GM21447 (cell line): ENCODE measurements at regions not wholly inside any gene's neighbourhood (a gene's known extent, or its start where the extent isn't known, plus 50 kb on each side); places are given as distances from the start of the nearest gene placed in this dataset.
A peak's percentile ranks its signal among the peaks of the same experiment; 100 is the strongest.

Experiments
- ATAC-seq: cut with Tn5 transposase; IDR thresholded peaks from one replicate; pipeline ENCODE4 v1.9.1; 2021; ENCODE audit not compliant: unreplicated experiment

DNA sequence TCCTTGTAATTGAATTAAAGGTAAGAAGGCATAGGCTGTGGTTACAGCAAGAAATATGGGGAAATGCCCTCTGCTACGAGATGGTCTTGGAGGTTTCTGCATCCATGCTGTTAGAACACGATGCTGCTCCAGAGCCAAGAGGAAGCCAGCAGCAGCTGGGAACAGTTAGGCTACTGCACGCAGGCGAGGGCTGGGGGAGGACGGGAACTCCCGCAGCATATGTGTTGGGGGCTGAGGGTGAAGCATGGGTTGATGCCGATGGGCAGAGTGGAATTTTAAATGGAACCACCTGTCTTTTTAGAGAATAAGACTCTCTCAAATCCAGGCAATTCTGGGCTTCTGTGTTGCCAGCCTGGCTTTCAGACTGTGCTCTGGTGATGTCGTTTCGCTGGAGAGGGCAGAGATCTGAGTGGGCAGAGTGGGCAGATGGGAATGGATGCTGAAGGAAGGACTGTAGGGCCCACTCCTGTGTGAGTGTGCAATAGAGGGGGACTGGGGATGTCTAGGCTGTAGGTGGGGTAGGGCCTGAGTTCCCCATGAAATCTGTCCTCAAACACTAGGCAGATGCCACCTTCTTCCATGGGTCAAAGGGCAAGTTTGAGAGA lies 417.0 kb upstream of the TPM1 start:
- ATAC-seq, result no peak

DNA sequence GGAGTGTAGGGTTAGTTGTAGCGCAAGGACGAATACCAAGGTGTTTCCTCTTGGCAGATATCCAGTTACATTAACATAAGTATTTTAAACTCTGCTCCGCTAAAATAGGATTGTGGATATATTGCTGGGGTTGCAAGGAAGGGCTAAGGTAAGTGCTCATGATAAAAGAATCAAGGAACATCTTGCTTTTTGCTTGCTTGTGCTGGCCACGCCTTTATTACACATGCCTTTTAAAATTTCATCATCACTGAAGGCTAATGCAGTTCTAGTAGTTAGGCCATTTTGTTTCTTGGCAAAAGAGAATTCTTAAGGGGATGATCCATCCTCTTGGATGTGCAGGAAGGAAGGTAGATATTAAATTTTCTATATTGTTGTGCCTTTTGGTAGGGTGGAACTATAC lies 415.6 kb upstream of the TPM1 start:
- no peak for ATAC-seq

DNA sequence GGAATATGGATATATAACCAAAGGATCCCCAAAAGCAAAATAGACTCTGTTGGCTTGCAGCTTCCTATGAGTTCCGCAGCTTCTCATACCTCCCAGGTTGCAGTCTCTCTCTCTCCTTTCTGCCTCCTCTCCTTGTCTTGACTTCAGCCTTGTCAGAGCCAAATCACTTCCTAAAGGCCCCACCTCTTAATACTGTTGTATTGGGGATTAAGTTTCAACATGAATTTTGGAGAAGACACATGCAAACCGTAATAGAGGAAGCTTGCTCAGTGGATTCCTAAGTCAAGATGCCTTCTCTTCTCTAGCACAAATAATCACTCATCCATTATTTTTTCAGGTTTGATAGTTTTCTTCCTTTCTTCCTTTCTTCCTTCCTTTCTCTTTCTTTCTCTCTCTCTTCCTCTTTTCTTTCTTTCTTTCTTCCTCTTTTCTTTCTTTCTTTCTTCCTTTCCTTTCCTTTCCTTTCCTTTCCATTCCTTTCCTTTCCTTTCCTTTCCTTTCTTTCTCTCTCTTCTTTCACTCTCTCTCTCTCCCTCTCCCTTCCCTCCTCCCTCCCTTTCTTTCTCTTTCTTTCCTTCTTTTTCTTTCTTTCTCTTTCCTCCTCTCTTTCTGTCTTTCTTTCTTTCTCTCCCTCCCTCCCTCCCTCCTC lies 411.3 kb upstream of the TPM1 start:
- no peak for ATAC-seq

GRCh38 chr15:62636823-62637573 lies 405.5 kb upstream of the TPM1 start:
- no peak for ATAC-seq

GRCh38 chr15:62637574-62637897 lies 405.0 kb upstream of the TPM1 start:
- ATAC-seq, result no peak

DNA sequence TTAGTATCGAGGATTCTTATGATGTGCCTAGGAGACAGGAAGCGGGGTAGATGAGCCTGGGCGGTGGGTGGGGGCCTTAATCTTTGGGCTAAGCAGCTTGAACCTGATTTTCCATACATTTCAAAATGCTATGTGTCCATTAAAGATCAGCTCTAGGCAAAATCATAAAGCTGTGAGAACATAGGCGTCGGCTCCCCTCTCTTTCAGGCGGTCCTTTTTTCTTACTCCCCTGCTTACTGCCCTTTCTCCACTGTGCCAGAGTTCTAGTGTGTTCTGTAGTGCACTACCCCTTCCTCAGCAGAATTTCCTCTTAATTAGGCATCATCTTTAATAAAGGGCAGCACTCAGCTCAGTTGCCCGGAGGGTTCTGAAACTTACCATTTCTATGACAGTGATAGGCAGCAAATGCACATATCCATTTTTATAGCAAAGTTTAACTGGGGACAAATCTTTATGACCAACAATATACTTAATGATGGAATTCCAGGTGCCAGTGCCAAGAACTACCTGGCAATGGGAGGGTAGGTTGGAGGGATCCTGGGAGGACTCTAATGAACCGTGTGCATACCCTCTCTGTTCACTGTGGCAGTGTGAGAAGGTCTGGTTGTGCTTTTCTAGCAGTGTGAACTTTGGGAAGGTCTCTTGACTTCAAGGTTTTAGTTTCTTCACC lies 404.5 kb upstream of the TPM1 start:
- no peak for ATAC-seq

- ATAC-seq, result no peak
Measured at GRCh38 chr15:62639432-62639831, 403.1 kb upstream of the TPM1 start.

DNA sequence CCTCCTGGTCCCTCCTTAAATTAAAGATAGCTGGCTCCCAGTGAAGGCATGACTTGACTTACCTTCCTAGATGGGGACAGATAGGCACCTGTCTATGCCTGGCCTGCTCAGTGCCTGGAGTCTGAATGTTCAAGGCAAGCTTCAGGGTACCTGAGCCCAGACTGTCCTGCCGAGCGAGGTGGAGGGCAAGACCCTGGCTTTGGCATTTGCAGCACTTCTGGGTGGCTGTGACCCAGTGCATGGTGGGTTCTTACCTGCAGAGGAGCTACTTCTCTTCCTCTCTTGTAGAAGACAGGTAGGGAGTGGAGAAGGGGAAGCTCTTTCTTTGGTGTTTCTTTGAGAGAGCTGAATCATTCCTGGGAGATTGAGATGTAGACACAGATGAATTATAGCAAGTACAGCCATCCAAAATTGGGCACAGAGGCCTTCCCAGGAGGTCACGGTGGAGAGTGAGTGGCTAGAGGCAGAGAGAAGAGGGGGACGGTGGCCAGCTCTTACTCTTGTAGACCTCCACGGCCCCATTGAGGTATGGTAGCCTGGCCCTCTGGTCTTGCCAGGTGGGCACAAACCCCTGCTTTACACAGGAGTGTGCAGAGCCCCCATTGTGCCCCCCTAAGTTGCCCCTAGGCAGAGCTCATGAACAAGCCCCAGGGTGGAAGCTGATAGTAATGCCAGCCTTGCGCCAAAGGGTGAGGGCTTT lies 402.5 kb upstream of the TPM1 start:
- no peak for ATAC-seq

- ATAC-seq, result no peak
Measured at GRCh38 chr15:62641825-62642224, 400.7 kb upstream of the TPM1 start.

DNA sequence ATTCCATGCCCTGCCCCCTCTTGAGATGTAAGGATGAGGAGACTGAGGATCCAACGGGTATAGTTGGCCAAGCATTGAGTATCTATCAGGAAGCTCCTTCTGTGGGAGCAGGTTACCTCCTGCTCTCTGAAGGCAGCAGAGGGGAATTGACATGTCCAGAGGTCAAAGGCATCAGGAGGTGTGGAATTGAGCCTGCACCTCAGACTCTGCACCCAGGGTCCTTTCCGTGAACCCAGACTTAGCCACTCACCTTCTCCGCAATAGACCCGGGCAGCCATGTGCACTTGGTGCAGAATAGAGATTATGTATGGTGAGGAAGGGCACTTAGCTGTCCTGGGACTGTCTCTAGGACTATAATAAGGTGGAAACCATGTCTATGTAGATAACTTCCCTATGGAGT lies 399.0 kb upstream of the TPM1 start:
- ATAC-seq, result no peak

GRCh38 chr15:62644216-62644888 lies 398.2 kb upstream of the TPM1 start:
- ATAC-seq, result no peak

- ATAC-seq, result no peak
Measured at GRCh38 chr15:62644889-62645742, 397.4 kb upstream of the TPM1 start.

GRCh38 chr15:62647202-62647842 lies 395.2 kb upstream of the TPM1 start:
- no peak for ATAC-seq

GRCh38 chr15:62647843-62648505 lies 394.6 kb upstream of the TPM1 start:
- no peak for ATAC-seq

DNA sequence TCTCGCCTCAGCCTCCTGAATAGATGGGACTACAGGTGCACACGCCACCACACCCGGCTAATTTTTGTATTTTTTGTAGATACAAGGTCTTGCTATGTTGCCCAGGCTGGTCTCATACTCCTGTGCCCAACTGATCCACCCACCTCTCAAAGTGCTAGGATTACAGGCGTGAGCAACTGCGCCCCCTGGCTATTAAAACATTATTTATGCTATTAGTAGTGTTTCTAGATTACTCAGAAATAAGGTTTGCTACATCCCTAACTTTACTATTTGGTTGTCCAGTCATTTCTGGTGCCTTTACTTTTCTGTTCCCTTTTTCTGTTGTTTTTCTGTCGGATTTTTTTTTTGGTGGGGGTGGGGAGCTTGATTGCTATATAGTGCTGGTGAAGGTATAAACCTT lies 393.6 kb upstream of the TPM1 start:
- ATAC-seq, result no peak

GRCh38 chr15:62649793-62650420 lies 392.6 kb upstream of the TPM1 start:
- ATAC-seq, result peak; percentile 84

DNA sequence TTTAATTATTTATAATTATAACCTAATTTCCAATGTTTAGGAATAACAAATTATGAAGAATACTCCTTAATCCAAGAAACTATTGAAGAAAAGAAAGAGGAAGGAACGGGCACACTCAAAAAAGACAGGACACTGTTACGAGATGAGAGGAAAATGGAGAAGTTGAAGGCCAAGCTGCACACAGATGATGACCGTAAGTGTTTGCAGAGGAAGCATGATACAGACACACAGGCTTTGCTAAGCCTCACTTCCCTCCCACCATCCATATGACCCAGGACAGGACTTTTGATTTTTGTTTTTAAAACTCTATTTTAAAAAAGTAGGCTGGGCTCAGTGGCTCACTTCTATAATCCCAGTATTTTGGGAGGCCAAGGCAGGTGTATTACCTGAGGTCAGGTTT lies 389.4 kb upstream of the TPM1 start:
- ATAC-seq, result no peak

DNA sequence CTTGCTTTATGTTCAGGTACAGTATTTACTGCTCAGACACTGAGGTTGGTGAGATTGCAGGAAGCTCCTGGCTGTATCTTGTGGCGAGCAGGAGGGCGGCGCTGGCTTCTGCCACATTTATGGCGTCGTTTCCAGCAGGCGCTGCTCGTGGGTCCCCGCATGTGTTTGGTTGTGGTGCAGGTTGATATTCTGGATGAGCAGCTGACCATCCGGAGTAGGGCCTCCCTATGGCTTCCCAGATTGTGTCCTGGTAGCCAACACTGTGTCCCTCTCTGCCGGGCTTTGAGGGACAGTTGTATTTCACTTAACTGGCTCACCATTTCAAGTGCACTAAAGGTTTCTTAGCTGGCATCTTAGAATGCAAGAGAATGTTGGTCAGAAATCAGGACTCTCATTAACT lies 386.5 kb upstream of the TPM1 start:
- no peak for ATAC-seq
